Globus pallidus (tissue), 1 donor: ENCODE measurements at regions not wholly inside any gene's neighbourhood (a gene's known extent, or its start where the extent isn't known, plus 50 kb on each side); places are given as distances from the start of the nearest gene placed in this dataset.
"Not testable (repeated sequence)": the region's sequence is repeated elsewhere in the genome, so short reads cannot be mapped to it uniquely, and the experiment has no call there.

ENCODE experiments used
- DNase-seq: peaks from one replicate; pipeline ENCODE4 v3.0.0-alpha.2; 2015; ENCODE audit warnings: low spot score

- peak; percentile 0 for DNase-seq
These were observed 215.1 kb upstream of the ARRDC3 start for GRCh38 chr5:91598216-91598615.

GRCh38 chr5:91595424-91595823, 212.3 kb upstream of the ARRDC3 start:
- no peak for DNase-seq

- no peak for DNase-seq
These were observed 208.0 kb upstream of the ARRDC3 start for GRCh38 chr5:91591076-91591475.

- no peak for DNase-seq
These were observed 203.1 kb upstream of the ARRDC3 start for GRCh38 chr5:91586232-91586631.

GRCh38 chr5:91584352-91584751, 201.2 kb upstream of the ARRDC3 start:
- no peak for DNase-seq

GRCh38 chr5:91566012-91566411, 182.9 kb upstream of the ARRDC3 start:
- DNase-seq = not testable (repeated sequence)

- DNase-seq = no peak
These were observed 179.8 kb upstream of the ARRDC3 start for GRCh38 chr5:91562922-91563321.

GRCh38 chr5:91541696-91542095, 158.6 kb upstream of the ARRDC3 start:
- no peak for DNase-seq

GRCh38 chr5:91538179-91538578, 155.1 kb upstream of the ARRDC3 start:
- DNase-seq = no peak

- no peak for DNase-seq
These were observed 152.4 kb upstream of the ARRDC3 start for GRCh38 chr5:91535499-91535898.

GRCh38 chr5:91534332-91534731, 151.2 kb upstream of the ARRDC3 start:
- DNase-seq = no peak

- no peak for DNase-seq
These were observed 149.7 kb upstream of the ARRDC3 start for GRCh38 chr5:91532779-91533178.

- DNase-seq = no peak
These were observed 149.2 kb upstream of the ARRDC3 start for GRCh38 chr5:91532281-91532680.

GRCh38 chr5:91528831-91529230, 145.7 kb upstream of the ARRDC3 start:
- no peak for DNase-seq

- no peak for DNase-seq
These were observed 138.7 kb upstream of the ARRDC3 start for GRCh38 chr5:91521785-91522184.

GRCh38 chr5:91521334-91521733, 138.2 kb upstream of the ARRDC3 start:
- no peak for DNase-seq

GRCh38 chr5:91514400-91514799, 131.3 kb upstream of the ARRDC3 start:
- no peak for DNase-seq

- DNase-seq = no peak
These were observed 120.2 kb upstream of the ARRDC3 start for GRCh38 chr5:91503321-91503720.

- DNase-seq = no peak
These were observed 117.6 kb upstream of the ARRDC3 start for GRCh38 chr5:91500758-91501157.

GRCh38 chr5:91499943-91500531, 116.9 kb upstream of the ARRDC3 start:
- peak; percentile 32 for DNase-seq

- no peak for DNase-seq
These were observed 112.6 kb upstream of the ARRDC3 start for GRCh38 chr5:91495699-91496098.

GRCh38 chr5:91494447-91494996, 111.4 kb upstream of the ARRDC3 start:
- no peak for DNase-seq

- no peak for DNase-seq
These were observed 110.0 kb upstream of the ARRDC3 start for GRCh38 chr5:91493086-91493485.

- DNase-seq = no peak
These were observed 108.1 kb upstream of the ARRDC3 start for GRCh38 chr5:91491229-91491628.
